GM19372 (cell line): ENCODE measurements at regions not wholly inside any gene's neighbourhood (a gene's known extent, or its start where the extent isn't known, plus 50 kb on each side); places are given as distances from the start of the nearest gene placed in this dataset.
A peak's percentile ranks its signal among the peaks of the same experiment; 100 is the strongest.

Experiments used
- ATAC-seq: cut with Tn5 transposase; IDR thresholded peaks from one replicate; pipeline ENCODE4 v1.9.1; 2021; ENCODE audit warnings: mild to moderate bottlenecking, low read depth, moderate library complexity; ENCODE audit not compliant: unreplicated experiment

DNA sequence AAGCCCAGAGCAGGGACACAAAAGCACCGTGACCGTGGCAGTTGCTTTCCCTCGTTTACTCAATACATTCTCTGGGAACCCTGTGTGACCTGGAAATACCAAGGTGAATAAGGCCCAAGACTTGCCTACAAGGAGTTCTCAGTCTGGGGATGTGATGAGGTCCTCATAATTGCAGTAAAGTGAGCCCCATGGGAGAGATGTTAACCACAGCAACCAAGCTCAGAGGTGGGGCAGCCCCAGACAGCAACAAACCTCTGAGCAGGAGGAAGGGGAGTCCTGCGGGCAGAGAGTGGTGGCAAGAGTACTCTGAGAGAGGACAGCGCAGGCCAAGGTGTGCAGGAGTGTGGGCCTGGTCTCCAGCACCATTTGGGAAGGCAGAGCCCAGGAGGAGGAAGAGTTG, 91.6 kb downstream of the TTC32 start:
- ATAC-seq = no peak

DNA sequence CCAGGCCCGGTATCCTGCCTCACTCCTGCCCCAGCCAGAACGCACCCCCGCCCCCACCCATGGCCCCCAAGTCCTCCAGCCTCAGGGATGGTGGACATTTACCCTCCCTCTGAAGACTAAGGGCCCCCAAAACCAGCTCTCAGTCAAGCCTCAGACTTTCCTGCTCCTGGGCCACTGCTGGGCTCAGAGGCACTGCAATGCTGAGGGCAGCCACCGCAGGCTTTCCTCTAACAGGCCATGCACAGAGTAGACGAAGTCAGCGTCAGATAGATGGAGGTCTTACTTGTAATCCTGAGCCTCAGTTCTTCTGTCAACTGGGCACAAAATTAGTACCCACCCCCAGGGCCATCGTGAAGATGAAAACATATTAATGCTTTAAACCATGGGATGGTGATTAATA, 92.6 kb downstream of the TTC32 start:
- no peak for ATAC-seq

DNA sequence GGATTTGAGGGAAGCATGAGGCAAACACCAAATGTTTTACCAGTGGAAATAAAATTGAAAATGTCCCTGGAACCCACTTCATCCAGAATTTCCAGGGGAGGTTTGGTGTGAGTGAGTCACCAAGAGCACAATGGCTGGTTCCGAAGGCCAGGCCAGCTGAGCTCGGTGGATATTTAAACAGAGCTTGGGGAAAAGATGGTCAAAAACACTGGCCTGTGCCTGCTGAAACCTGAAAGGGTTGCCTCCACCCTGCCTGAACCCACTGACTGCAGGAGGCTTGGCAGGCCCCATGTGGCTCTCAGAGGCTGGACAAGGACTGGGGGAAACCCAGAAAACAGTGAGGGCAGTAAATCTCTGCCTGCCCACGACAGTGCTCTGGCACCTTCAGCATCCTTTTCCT, 93.9 kb downstream of the TTC32 start:
- ATAC-seq = no peak

DNA sequence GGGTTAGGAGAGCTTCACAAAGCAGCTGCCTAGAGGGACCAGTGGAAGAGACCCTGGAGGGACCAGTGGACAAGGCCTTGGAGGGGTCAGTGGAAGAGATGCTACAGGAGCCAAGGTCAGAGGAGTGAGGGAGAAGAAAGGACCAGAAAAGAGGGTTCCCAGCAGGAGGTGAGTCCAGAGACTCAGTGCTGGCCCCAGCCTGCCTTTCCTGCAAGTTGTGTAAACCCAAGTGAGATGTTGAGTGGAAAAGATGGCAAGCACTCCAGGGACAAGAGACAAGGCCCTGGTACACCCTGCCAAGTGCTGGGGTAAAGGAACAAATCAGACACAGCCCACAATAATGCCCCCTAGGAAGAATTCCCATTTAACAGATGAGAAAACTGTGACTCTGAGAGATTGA, 94.4 kb downstream of the TTC32 start:
- no peak for ATAC-seq

DNA sequence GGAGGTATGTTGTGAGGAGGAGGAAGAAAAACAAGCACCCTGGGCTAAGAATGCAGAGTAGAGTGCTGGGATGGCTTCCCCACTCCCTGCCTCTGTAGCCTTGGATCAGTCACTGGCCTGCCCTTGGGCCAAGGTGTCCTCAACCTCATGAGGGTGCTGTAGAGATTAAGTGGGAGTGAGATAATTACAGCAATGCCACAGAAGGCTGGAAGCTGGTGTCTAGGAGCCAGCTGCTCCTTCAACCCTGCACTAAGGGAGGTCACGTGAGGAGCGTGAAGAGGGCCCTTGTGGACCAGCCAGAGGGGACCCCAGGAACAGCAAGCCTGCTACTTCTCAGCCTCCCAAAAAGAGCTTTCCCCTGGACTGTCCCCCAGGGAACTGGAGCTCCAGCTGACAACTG, 95.2 kb downstream of the TTC32 start:
- ATAC-seq = no peak

DNA sequence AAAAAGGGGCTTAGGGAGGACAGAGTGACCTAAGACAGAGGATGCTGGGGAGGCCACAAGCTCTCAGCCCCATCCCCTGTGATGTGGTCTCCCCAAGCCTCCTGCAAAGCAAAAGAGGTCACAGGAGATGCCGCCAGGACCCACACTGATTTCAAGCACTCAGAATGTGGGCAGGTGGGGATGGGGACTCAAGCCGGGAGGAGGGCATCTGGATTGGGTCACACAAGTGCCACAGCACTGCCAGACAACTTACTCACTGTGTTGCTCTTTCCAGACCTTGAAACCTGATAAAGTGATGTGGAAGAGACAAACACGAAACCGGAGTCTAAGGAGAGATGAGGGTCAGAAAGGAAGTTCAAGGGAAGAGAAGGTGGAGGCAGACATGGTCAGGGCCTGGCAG, 95.7 kb downstream of the TTC32 start:
- no peak for ATAC-seq

DNA sequence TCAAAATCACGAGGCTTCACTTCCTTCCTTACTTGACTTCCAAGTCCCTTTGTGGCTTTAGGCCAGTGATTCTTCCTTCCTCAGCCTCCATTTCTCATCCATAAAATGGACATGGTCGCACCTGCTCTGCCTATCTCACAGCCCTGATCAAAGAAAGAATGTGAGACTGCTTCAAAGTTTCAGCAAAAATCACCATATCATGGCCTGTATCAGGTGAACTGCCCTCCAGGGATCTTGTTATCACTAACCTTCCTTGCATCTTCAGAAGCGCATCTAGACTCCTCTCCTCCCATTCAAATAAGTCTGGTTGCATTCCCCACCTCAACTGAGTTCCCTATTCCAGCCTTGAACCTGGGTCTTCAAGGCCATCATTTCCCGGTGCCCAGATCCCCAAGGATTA, 96.5 kb downstream of the TTC32 start:
- no peak for ATAC-seq

DNA sequence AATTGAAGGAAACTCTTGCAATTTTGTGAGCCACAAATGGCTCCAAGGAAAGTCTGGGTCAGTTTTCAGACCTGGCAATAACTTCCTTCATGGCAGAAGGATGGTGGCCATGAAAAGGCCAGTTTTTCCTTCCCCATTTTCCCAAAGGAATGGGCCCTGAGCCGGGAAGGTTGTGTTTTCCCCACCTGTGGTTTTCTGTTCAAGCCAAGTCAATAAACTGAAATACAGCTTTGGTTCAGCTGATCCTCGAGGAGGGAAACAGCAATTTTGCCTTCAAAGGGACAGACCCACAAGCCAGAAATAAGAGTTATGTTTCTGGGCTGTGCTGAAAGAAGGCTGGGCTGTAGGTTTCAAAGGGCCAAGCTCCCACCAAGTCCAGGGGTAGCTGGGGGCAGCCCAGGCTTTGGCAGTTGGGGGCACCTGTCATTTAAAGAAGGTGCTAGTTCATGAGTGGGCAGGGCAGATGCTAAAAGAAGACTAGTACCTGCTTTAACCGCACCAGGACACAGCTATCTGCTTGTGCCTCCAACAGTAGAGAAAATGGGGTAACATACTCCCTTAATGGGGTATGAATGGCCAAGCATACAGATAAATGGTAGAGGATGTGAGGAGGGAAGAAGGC, 97.0 kb downstream of the TTC32 start:
- ATAC-seq = no peak

DNA sequence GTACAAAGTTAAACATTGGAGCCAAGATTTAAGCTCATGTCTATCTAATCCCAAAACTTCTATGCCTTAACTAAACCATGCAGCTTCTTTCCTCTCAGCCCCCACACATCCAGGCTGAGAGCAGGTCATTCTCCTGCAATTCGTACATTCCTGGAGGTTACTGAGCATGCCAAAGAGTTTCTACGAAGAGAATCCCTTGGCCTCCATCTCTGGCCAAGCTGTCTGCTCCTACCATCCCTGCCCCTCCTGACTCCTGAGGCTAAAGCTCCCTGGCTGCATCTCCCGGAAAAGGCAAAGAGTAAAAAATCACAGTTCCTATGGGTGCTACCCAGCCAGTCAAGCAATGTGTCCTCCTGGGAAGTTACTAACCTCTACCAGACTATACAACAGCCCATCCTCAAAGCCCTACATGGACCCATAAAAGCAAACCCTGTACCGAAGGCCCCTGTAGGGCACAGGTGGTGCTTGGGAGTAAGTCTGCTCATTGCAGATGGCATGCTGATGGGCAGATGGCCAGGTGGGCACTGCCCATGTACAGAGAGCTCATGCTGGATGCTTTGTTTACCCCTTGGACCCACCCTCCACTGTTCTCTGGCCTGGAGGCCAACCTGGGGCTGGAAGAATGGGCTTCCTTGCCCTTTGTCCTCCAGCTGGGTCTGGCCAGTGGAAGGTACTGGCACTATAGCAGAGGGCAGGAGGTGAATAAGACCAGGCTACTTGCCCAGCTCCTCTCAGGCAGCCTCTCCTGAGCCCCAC, 99.5 kb downstream of the TTC32 start:
- ATAC-seq = no peak

DNA sequence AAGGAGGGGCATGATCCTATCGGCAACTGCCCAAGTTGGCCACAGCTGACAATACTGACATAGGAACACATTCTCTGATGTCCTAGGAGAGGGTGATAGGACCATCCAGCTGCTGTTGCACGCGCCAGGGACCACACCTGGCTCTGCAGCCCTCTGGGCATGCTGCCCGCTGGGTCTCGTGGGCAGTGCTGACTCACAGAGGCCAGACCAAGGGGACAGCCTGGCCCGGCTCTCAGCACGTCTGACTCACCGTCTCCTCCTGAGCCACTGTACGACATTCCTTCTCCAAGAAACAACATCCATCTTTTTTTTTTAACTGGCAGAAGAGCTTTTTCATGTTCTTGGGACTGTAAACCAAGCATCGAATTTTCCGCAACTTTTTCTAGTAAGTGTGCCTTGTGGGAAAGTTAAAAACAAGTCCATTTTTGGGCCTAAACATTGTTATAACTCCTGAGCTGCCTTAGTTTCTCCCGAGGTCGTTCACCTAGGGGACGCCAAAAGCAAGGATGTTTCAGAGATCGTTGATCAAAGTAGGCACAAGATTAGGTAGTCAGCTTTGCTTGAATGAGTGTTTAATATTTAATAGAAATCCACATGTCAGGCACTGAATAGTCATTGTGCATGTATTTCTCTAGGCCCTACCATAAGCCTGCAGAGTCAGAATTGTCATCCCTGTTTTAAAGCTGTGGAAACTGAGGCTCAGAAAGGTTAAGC, 100.3 kb downstream of the TTC32 start:
- ATAC-seq = no peak

DNA sequence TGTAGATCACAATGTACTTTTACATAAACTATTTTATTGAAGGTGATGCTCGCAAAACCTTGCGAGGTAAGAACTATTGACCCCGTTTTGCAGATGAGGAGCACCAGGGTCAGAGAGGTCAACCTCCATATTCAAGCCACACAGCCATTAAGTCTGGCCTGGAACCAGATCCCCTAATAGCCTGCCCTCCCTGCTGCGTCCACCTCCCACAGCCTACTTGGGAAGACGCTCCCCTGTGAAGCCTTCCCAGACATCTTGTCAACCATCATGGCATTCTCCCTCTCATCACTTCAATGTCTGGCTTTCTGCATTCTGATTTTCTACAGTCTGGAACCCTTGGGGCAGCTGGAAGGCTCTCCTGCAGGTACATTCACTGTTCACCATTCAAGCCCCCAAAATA, 101.0 kb downstream of the TTC32 start:
- no peak for ATAC-seq

DNA sequence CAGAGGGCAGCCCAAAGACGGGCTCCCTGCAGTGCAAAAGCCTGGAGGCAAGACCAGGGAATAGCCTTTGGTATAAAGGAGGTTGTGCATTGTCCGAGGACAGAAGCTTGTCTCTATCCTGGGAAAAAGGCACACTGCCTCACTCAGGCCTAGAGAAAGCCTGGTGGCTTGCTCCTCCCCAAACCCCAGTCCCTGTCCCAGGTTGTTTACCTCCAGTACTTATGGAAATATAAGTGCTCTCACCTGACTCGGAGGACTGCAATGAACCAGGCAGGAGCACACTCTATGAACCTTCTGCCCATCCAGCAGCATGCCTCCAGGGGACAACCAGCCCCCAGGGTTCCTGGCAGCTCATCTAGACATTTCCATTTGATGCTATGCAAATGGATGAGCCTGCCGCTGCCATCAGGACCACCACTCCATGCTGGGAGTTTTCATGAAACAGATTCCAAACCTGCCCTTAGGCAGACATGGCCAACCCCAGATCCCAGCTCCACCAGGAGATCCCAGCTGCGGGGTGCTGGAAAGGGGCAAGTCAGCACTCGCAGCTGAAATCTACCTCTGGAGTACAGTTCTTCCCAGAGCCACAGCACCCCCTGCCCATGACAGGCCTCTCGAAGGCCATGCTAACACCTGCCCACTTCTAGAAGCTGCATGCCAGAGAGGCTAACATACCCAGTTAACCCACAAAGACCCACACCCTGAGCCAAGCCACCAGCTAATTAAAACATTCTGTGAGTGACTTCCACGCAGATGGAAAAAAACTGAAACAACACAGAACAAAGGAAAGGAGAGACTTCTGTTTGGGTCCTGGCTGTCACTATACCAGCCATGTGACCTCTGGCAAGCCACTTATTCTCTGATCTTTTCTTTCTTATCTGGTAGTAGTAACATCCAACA, 101.7 kb downstream of the TTC32 start:
- ATAC-seq = no peak

DNA sequence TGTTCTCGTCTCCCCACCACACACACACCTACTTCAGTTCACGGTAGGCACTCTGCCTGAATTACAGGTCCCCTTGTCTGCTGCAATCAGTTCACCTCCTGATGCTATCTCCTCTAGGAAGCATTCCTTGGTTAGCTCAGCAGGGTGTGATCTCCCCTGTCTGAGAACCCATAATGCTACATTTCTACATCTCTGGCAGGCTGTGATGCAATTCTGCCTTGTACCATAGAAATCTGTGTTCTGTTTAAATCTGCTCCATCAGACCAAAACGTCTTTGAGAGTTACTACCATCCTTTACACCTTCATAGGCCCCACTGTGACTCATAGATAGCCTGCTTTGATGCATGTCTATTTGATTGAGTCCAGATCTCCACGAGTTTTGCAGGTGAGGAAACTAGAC, 103.9 kb downstream of the TTC32 start:
- no peak for ATAC-seq

DNA sequence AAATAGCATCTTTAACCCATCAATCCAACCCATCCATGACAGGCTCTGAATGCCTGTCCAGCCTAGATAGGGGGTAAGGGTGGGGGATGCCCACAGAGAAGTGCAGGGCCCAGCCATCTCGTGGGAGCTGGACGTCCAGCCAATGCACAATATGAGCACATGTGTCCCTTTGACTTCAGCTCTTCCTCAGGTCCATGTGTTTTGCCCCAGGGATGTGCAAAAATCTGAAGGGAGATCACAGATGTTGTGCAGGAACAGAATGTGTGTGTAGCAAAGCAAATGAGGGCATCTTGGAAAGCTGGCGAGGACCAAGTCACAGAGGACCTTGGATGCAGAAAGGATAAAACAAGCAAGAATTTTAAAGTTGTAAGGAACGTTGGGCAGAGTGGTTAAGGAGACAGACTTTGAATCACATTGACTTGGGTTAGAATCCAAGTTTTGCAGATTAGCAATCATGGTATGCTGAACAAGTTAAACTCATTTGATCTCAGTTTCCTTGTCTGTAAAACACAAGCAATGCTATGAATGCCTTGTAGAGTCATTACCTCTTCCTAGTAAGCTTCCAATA, 104.5 kb downstream of the TTC32 start:
- no peak for ATAC-seq

DNA sequence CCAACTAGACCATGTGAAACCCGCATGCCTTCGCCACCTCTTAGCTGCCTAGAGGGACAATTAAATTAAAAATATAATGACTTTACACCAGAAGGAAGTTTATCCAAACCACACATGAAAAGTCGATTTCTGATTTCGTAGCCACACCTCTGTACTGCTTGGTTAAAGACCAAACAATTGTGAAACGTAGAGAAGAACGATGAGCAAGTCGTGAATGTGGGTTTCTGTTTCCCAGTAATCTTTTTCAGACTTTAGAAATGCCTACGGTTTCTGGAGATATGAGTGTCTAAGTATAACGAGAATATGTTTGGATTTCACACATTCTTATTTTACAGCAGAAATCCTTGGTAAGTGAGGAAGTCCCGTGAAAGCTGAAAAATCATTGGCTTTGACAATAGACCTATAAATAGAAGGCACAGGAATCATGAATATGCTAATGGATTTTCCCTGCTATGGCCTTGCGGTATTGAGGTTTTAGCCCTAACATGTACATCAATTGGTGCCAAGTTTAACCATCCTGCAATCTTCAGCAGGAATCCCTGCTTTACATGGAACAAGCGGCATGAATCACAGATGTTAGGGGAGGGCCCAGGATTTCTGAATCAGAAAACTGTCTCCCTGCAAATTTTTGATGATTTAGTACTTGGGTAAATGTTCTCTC, 105.6 kb downstream of the TTC32 start:
- no peak for ATAC-seq

DNA sequence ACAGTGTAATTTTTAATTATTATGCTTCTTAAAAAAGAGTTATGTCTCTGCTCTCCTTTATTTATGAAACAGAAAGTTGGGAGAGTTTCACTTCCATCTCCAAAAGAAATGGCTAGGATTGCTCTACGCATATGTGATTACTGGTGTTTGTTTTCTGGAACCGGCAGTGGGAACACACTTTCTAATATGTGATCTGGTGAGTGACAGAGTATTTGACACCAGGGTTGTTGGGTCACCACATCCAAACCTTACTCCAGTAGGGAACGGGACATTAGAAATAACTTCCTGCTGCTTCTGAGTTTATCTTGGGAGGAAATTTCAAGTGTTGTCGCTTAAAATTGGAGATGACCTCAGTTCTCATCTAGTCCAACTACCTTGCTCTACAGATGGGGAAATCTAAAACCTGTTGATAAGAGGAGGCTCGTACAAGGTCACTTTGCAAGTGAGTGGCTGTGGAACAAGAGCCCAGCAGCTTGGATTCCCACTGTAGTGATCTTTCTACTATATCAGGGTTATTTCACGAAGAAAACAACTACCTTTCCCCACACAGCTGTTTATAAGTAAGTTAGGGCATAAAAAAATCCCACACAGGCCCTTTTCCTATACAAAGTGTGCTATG, 108.5 kb downstream of the TTC32 start:
- no peak for ATAC-seq

DNA sequence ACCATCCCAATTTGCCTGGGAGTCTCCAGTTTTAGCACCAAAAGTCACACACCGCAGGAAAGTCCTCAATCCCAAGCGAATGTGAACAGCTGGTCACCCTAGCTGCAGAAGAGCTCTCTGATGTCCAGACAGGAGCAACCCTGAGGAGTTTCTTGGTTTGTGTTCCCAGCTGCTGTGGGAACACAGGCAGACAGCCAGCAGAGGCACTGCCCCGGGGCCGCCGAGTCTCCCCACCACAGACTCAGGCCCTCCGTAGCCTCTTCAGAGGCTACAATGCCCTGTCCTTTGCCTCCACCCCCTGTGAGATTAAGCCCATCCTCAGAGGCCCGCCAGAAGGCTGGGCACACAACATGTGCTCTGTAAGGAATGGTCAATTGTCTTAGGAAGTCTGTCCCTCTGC, 111.5 kb downstream of the TTC32 start:
- no peak for ATAC-seq

DNA sequence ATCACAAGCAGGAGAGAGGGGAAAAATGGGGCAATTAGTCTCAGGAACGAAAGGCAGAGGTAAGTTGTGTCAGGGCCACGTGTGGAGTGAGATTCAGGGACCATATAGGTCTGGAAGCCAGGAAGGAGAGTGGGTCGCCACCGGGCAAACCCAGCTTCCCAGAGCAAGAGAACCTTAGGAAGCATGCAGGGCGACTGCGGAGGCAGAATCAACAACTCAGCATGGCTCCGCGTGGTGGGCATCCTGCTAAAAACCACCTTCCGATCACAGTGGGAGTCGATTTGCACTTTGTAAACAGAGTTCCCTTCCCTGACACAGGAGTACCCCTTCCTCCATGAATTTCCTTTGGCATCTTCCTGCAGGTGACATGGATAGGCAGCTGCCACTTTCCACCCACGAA, 114.6 kb downstream of the TTC32 start:
- ATAC-seq = no peak

DNA sequence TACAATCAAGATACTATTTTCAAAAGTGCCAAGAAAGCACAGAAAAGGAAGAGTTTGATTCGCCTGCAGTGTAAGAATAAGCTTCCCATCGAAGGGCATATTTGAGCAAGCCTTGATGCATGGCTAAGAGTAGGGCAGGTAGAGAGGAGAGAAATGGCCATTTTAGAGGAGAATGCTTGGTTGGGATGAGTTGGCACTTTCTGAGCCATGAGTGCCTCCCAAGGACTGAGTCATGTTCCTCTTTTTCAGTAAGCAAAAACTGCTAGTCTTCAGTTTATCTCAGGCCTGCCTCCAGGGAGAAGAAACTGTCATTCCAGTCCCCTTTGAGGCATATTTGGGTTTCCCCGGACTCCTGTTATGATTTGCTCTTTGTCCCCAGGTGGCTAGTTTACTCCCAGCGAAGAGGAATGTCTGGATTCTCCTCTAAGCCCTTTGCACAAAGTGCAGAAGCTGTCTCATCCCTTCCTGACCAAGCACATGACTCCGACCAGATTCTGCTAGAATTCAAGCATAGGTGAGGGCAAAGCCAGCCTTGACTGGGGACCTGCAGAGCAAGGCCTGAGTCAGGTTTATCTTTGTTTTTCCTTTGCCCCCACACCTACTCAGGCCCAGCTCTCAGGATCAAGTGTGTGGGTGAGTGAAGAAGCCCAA, 115.2 kb downstream of the TTC32 start:
- peak; percentile 58 for ATAC-seq
